ENCODE measurements at regions not wholly inside any gene's neighbourhood (a gene's known extent, or its start where the extent isn't known, plus 50 kb on each side); places are given as distances from the start of the nearest gene placed in this dataset.

- H3K9me3 Mint-ChIP-seq (ENCODE audit: insufficient read depth), result peaks cover 7% of the 10 kb centered on the region
- H3K4me1 Mint-ChIP-seq, result no peaks in the 10 kb centered on the region
- no peak overlapping the region for H2AFZ ChIP-seq (ENCODE audit: insufficient read depth, low read depth, low read length, poor library complexity, severe bottlenecking)
- no peak for TF ChIP-seq EZH2 (IDR thresholded peaks at IDR 0.05; ENCODE audit: borderline replicate concordance, insufficient read depth, low read depth, low read length, poor library complexity, severe bottlenecking)
- no peak for TF ChIP-seq CTCF (IDR thresholded peaks at IDR 0.05)
- no peak overlapping the region for H3K4me3 Mint-ChIP-seq
- POLR2A ChIA-PET, result no interaction called here
- no peaks in the 10 kb centered on the region for H3K9me3 ChIP-seq (ENCODE audit: control extremely low read depth in 1 of 3, control insufficient read depth in 2 of 3, insufficient read depth in 1 of 3, low read length in 2 of 3)
- no peaks in the 10 kb centered on the region for H3K27me3 ChIP-seq (replicated peaks in 1 of 4; ENCODE audit: control extremely low read depth in 1 of 4, control insufficient read depth in 3 of 4, insufficient read depth in 4 of 4, low read length in 3 of 4)
- intact Hi-C loops (cut with micrococcal nuclease), result no loop called here
- WGBS (ENCODE audit: insufficient coverage), result 88% methylated on average over 1 of the region's 1 CpG
- no peak for ATAC-seq (ENCODE audit: low read depth)
- H3K27ac Mint-ChIP-seq, result no peak overlapping the region
- H3K4me3 ChIP-seq (ENCODE audit: control extremely low read depth in 1 of 5, extremely low read depth in 1 of 5, insufficient read depth in 1 of 5, low read depth in 2 of 5, low read length in 4 of 5), result no peak overlapping the region
- H4K20me1 ChIP-seq (ENCODE audit: control insufficient read depth, insufficient read depth, low read length, poor library complexity, severe bottlenecking), result no peaks in the 10 kb centered on the region
- no peaks in the 10 kb centered on the region for H3K79me2 ChIP-seq (ENCODE audit: control insufficient read depth, insufficient read depth, low read length)
- no peak for DNase-seq
- H3K4me2 ChIP-seq (replicated peaks; ENCODE audit: low read depth, low read length, poor library complexity, severe bottlenecking), result no peak overlapping the region
- H3K4me1 ChIP-seq (ENCODE audit: control insufficient read depth in 2 of 2, insufficient read depth in 2 of 2, low read length in 2 of 2), result no peaks in the 10 kb centered on the region
- no peak overlapping the region for H3K27ac ChIP-seq (ENCODE audit: low read length in 2 of 2)
- no peaks in the 10 kb centered on the region for H3K27me3 Mint-ChIP-seq
- no peaks in the 10 kb centered on the region for H3K36me3 ChIP-seq (replicated peaks in 1 of 2; ENCODE audit: control extremely low read depth in 1 of 2, control insufficient read depth in 1 of 2, extremely low read depth in 1 of 2, insufficient read depth in 2 of 2, low read length in 1 of 2)
- CTCF ChIA-PET, result no interaction called here
- no peak overlapping the region for H3K9ac ChIP-seq (ENCODE audit: low read length)
These were observed 301.8 kb upstream of the FAT3 start for GRCh38 chr11:91922846-91923245.

- POLR2A ChIA-PET, result no interaction called here
These were observed 302.6 kb upstream of the FAT3 start for GRCh38 chr11:91921974-91922373.

More at GRCh38 chr11:91921974-91922373, 302.6 kb upstream of the FAT3 start:
- Histone ChIP-seq H3K27ac (ENCODE audit: low read length in 2 of 2) (no peak overlapping the region), H3K4me2 (replicated peaks; ENCODE audit: low read depth, low read length, poor library complexity, severe bottlenecking) (no peak overlapping the region), H3K27me3 (replicated peaks in 1 of 4; ENCODE audit: control extremely low read depth in 1 of 4, control insufficient read depth in 3 of 4, insufficient read depth in 4 of 4, low read length in 3 of 4) (no peaks in the 10 kb centered on the region), H2AFZ (ENCODE audit: insufficient read depth, low read depth, low read length, poor library complexity, severe bottlenecking) (no peak overlapping the region), H3K4me1 (ENCODE audit: control insufficient read depth in 2 of 2, insufficient read depth in 2 of 2, low read length in 2 of 2) (no peaks in the 10 kb centered on the region), H3K36me3 (replicated peaks in 1 of 2; ENCODE audit: control extremely low read depth in 1 of 2, control insufficient read depth in 1 of 2, extremely low read depth in 1 of 2, insufficient read depth in 2 of 2, low read length in 1 of 2) (no peaks in the 10 kb centered on the region), H3K9me3 (ENCODE audit: control extremely low read depth in 1 of 3, control insufficient read depth in 2 of 3, insufficient read depth in 1 of 3, low read length in 2 of 3) (no peaks in the 10 kb centered on the region), H3K79me2 (ENCODE audit: control insufficient read depth, insufficient read depth, low read length) (no peaks in the 10 kb centered on the region), H3K9ac (ENCODE audit: low read length) (no peak overlapping the region), H4K20me1 (ENCODE audit: control insufficient read depth, insufficient read depth, low read length, poor library complexity, severe bottlenecking) (no peaks in the 10 kb centered on the region), H3K4me3 (ENCODE audit: control extremely low read depth in 1 of 5, extremely low read depth in 1 of 5, insufficient read depth in 1 of 5, low read depth in 2 of 5, low read length in 4 of 5) (no peak overlapping the region)
- Mint-ChIP-seq H3K4me1 (no peaks in the 10 kb centered on the region), H3K4me3 (no peak overlapping the region), H3K9me3 (ENCODE audit: insufficient read depth) (peaks cover 7% of the 10 kb centered on the region), H3K27me3 (no peaks in the 10 kb centered on the region), H3K27ac (no peak overlapping the region)
- DNase-seq, result no peak
- no CpG with 5 or more reads among the region's 1 CpG for WGBS (ENCODE audit: insufficient coverage)
- CTCF ChIA-PET, result no interaction called here
- TF ChIP-seq EZH2 (IDR thresholded peaks at IDR 0.05; ENCODE audit: borderline replicate concordance, insufficient read depth, low read depth, low read length, poor library complexity, severe bottlenecking) (no peak), CTCF (IDR thresholded peaks at IDR 0.05) (no peak)
- no peak for ATAC-seq (ENCODE audit: low read depth)
- intact Hi-C loops (cut with micrococcal nuclease), result no loop called here
